ENCODE measurements at regions not wholly inside any gene's neighbourhood (a gene's known extent, or its start where the extent isn't known, plus 50 kb on each side); places are given as distances from the start of the nearest gene placed in this dataset.
A peak's percentile ranks its signal among the peaks of the same experiment; 100 is the strongest.
"Not testable (repeated sequence)": the region's sequence is repeated elsewhere in the genome, so short reads cannot be mapped to it uniquely, and the experiment has no call there.

- Histone ChIP-seq H3K4me3 (no peak overlapping the region), H3K27ac (peak overlapping the region in 1 of 2 donors; percentile 47), H3K4me1 (replicated peaks in 1 of 2) (peaks cover 3 to 41% of the 10 kb centered on the region in 2 donors)
- ATAC-seq (replicated peaks in 6 of 8): no peak
- in situ Hi-C loops (cut with MboI; ENCODE audit: low pct_unique_long_range_greater_than_20kb in 2 of 9, low sequenced_read_pairs in 9 of 9, unreplicated experiment in 9 of 9): no loop called here
- WGBS, 10 experiments: 0 to 60% (median 25%) methylated on average over 1 to 2 of the region's 2 CpGs; no CpG with 5 or more reads in 4 of the 10 experiments
Measured at GRCh38 chr4:67325791-67326190, 219.5 kb downstream of the CENPC start.

GRCh38 chr4:67320645-67321044, 224.7 kb downstream of the CENPC start:
- ATAC-seq (replicated peaks in 6 of 8): peak in 2 of 8 experiments; percentile 92 to 96
- 0 to 100% (median 53%) methylated on average over 1 to 2 of the region's 3 CpGs; no CpG with 5 or more reads in 2 of the 10 experiments for WGBS, 10 experiments
- Histone ChIP-seq H3K4me3 (no peak overlapping the region), H3K27ac (no peak overlapping the region), H3K4me1 (replicated peaks in 1 of 2) (peaks cover 0 to 8% of the 10 kb centered on the region in 2 donors)
- in situ Hi-C loops (cut with MboI; ENCODE audit: low pct_unique_long_range_greater_than_20kb in 2 of 9, low sequenced_read_pairs in 9 of 9, unreplicated experiment in 9 of 9): no loop called here

GRCh38 chr4:67319607-67320006, 225.7 kb downstream of the CENPC start:
- in situ Hi-C loops (cut with MboI; ENCODE audit: low pct_unique_long_range_greater_than_20kb in 2 of 9, low sequenced_read_pairs in 9 of 9, unreplicated experiment in 9 of 9); H3K27ac ChIP-seq; ATAC-seq (replicated peaks in 6 of 8); H3K4me1 ChIP-seq (replicated peaks in 1 of 2); H3K4me3 ChIP-seq: not testable (repeated sequence)
- 17 to 88% (median 72%) methylated on average over 1 to 4 of the region's 6 CpGs; no CpG with 5 or more reads in 4 of the 10 experiments for WGBS, 10 experiments

- WGBS, 10 experiments: 7 to 100% (median 77%) methylated on average over 1 to 7 of the region's 11 CpGs; no CpG with 5 or more reads in 4 of the 10 experiments
- ATAC-seq (replicated peaks in 6 of 8); H3K27ac ChIP-seq; in situ Hi-C loops (cut with MboI; ENCODE audit: low pct_unique_long_range_greater_than_20kb in 2 of 9, low sequenced_read_pairs in 9 of 9, unreplicated experiment in 9 of 9); H3K4me1 ChIP-seq (replicated peaks in 1 of 2); H3K4me3 ChIP-seq: not testable (repeated sequence)
Measured at GRCh38 chr4:67300497-67301185, 244.7 kb downstream of the CENPC start.

GRCh38 chr4:67292636-67293035, 252.7 kb downstream of the CENPC start:
- H3K4me3 ChIP-seq: no peak overlapping the region
- H3K27ac ChIP-seq: no peak overlapping the region
- in situ Hi-C loops (cut with MboI; ENCODE audit: low pct_unique_long_range_greater_than_20kb in 2 of 9, low sequenced_read_pairs in 9 of 9, unreplicated experiment in 9 of 9): no loop called here
- peaks cover 0 to 4% of the 10 kb centered on the region in 2 donors for H3K4me1 ChIP-seq (replicated peaks in 1 of 2)
- 0 to 88% (median 62%) methylated on average over 1 to 2 of the region's 2 CpGs; no CpG with 5 or more reads in 2 of the 10 experiments for WGBS, 10 experiments
- no peak for ATAC-seq (replicated peaks in 6 of 8)

- H3K4me1 ChIP-seq (replicated peaks in 1 of 2): peaks cover 0 to 4% of the 10 kb centered on the region in 2 donors
- peak in 1 of 8 experiments; percentile 33 for ATAC-seq (replicated peaks in 6 of 8)
- no peak overlapping the region for H3K27ac ChIP-seq
- in situ Hi-C loops (cut with MboI; ENCODE audit: low pct_unique_long_range_greater_than_20kb in 2 of 9, low sequenced_read_pairs in 9 of 9, unreplicated experiment in 9 of 9): no loop called here
- no peak overlapping the region for H3K4me3 ChIP-seq
Measured at GRCh38 chr4:67292045-67292444, 253.3 kb downstream of the CENPC start.

GRCh38 chr4:67291644-67292043, 253.7 kb downstream of the CENPC start:
- peak in 1 of 8 experiments; percentile 29 for ATAC-seq (replicated peaks in 6 of 8)
- Histone ChIP-seq H3K4me3 (no peak overlapping the region), H3K27ac (no peak overlapping the region), H3K4me1 (replicated peaks in 1 of 2) (peaks cover 0 to 4% of the 10 kb centered on the region in 2 donors)
- in situ Hi-C loops (cut with MboI; ENCODE audit: low pct_unique_long_range_greater_than_20kb in 2 of 9, low sequenced_read_pairs in 9 of 9, unreplicated experiment in 9 of 9): no loop called here
- 0 to 93% (median 42%) methylated on average over 1 to 4 of the region's 4 CpGs; no CpG with 5 or more reads in 2 of the 10 experiments for WGBS, 10 experiments

- H3K4me1 ChIP-seq (replicated peaks in 1 of 2): peaks cover 0 to 4% of the 10 kb centered on the region in 2 donors
- in situ Hi-C loops (cut with MboI; ENCODE audit: low pct_unique_long_range_greater_than_20kb in 2 of 9, low sequenced_read_pairs in 9 of 9, unreplicated experiment in 9 of 9): no loop called here
- H3K27ac ChIP-seq: no peak overlapping the region
- peak in 4 of 8 experiments; percentile 59 to 85 (median 80) for ATAC-seq (replicated peaks in 6 of 8)
- WGBS, 10 experiments: 0 to 100% (median 42%) methylated on average over 1 to 4 of the region's 4 CpGs; no CpG with 5 or more reads in 1 of the 10 experiments
- H3K4me3 ChIP-seq: no peak overlapping the region
Measured at GRCh38 chr4:67288964-67289363, 256.3 kb downstream of the CENPC start.

GRCh38 chr4:67286724-67287123, 258.6 kb downstream of the CENPC start:
- Histone ChIP-seq H3K4me1 (replicated peaks in 1 of 2) (peaks cover 0 to under 1% of the 10 kb centered on the region in 2 donors), H3K4me3 (no peak overlapping the region), H3K27ac (no peak overlapping the region)
- no CpG with 5 or more reads among the region's 17 CpGs for WGBS, 10 experiments
- ATAC-seq (replicated peaks in 6 of 8): no peak
- in situ Hi-C loops (cut with MboI; ENCODE audit: low pct_unique_long_range_greater_than_20kb in 2 of 9, low sequenced_read_pairs in 9 of 9, unreplicated experiment in 9 of 9): no loop called here

- ATAC-seq (replicated peaks in 6 of 8): no peak
- in situ Hi-C loops (cut with MboI; ENCODE audit: low pct_unique_long_range_greater_than_20kb in 2 of 9, low sequenced_read_pairs in 9 of 9, unreplicated experiment in 9 of 9): no loop called here
- no peak overlapping the region for H3K27ac ChIP-seq
- no peaks in the 10 kb centered on the region for H3K4me1 ChIP-seq (replicated peaks in 1 of 2)
- no peak overlapping the region for H3K4me3 ChIP-seq
- WGBS, 10 experiments: 25 to 95% (median 63%) methylated on average over 3 to 6 of the region's 13 CpGs; no CpG with 5 or more reads in 7 of the 10 experiments
Measured at GRCh38 chr4:67282749-67283148, 262.6 kb downstream of the CENPC start.

- Histone ChIP-seq H3K27ac (no peak overlapping the region), H3K4me3 (no peak overlapping the region), H3K4me1 (replicated peaks in 1 of 2) (no peaks in the 10 kb centered on the region)
- no CpG with 5 or more reads among the region's 11 CpGs for WGBS, 10 experiments
- ATAC-seq (replicated peaks in 6 of 8): no peak
- in situ Hi-C loops (cut with MboI; ENCODE audit: low pct_unique_long_range_greater_than_20kb in 2 of 9, low sequenced_read_pairs in 9 of 9, unreplicated experiment in 9 of 9): no loop called here
Measured at GRCh38 chr4:67275179-67275750, 270.0 kb downstream of the CENPC start.

GRCh38 chr4:67274671-67275070, 270.6 kb downstream of the CENPC start:
- in situ Hi-C loops (cut with MboI; ENCODE audit: low pct_unique_long_range_greater_than_20kb in 2 of 9, low sequenced_read_pairs in 9 of 9, unreplicated experiment in 9 of 9); H3K27ac ChIP-seq; H3K4me1 ChIP-seq (replicated peaks in 1 of 2); ATAC-seq (replicated peaks in 6 of 8); H3K4me3 ChIP-seq: not testable (repeated sequence)
- 20 to 100% (median 62%) methylated on average over 1 to 3 of the region's 3 CpGs; no CpG with 5 or more reads in 3 of the 10 experiments for WGBS, 10 experiments

- Histone ChIP-seq H3K4me3 (no peak overlapping the region), H3K4me1 (replicated peaks in 1 of 2) (no peaks in the 10 kb centered on the region), H3K27ac (no peak overlapping the region)
- WGBS, 10 experiments: 0 to 63% (median 14%) methylated on average over 1 to 2 of the region's 2 CpGs; no CpG with 5 or more reads in 5 of the 10 experiments
- in situ Hi-C loops (cut with MboI; ENCODE audit: low pct_unique_long_range_greater_than_20kb in 2 of 9, low sequenced_read_pairs in 9 of 9, unreplicated experiment in 9 of 9): no loop called here
- ATAC-seq (replicated peaks in 6 of 8): no peak
Measured at GRCh38 chr4:67273666-67274065, 271.6 kb downstream of the CENPC start.

Data from motor neuron (in vitro differentiated cells).